HG02840 (cell line): ENCODE measurements at regions not wholly inside any gene's neighbourhood (a gene's known extent, or its start where the extent isn't known, plus 50 kb on each side); places are given as distances from the start of the nearest gene placed in this dataset.

Source experiments
- ATAC-seq: cut with Tn5 transposase; IDR thresholded peaks from one replicate; pipeline ENCODE4 v1.9.1; 2021; ENCODE audit warnings: mild to moderate bottlenecking, moderate library complexity, moderate number of reproducible peaks; ENCODE audit not compliant: unreplicated experiment, low FRiP score

GRCh38 chr5:57834829-57835608 lies 352.4 kb upstream of the ACTBL2 start:
- no peak for ATAC-seq

- no peak for ATAC-seq
Observed at GRCh38 chr5:57833489-57833888, 350.9 kb upstream of the ACTBL2 start.

GRCh38 chr5:57832875-57833274 lies 350.3 kb upstream of the ACTBL2 start:
- ATAC-seq = no peak

- ATAC-seq = no peak
Observed at GRCh38 chr5:57831932-57832331, 349.3 kb upstream of the ACTBL2 start.

GRCh38 chr5:57831090-57831489 lies 348.5 kb upstream of the ACTBL2 start:
- no peak for ATAC-seq

GRCh38 chr5:57828221-57828620 lies 345.6 kb upstream of the ACTBL2 start:
- ATAC-seq = no peak

DNA sequence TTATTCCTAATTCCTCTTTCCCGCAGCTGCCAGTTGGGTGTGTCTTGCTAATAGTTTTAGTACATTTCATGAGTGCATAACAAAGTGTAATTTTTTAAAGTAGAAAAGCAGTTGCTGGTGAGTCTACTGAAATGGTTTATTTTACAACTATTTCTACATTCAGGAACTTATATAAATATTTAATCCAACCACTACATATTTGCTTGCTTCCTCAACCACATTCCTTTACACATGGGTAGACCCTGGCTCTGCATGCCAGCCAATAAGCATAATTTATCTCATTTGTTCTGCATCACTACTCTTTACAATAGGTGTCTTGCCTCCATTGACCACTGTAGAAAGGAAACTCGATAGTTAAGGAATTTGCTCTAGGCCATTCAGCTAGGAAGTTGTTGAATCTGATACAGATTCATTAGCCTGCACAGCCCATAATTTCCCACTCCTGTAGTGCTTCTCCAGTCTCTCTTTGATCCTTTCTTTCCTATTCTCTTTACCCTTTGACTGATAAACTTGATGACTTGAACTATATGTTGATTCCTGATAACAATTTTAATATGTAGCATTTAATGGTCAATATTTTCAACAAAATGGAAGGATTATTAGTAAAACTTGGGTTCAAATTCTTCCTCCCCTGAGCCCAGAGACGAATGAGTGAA lies 342.5 kb upstream of the ACTBL2 start:
- ATAC-seq = no peak

- ATAC-seq = no peak
Observed at GRCh38 chr5:57824623-57825022, 342.0 kb upstream of the ACTBL2 start.

GRCh38 chr5:57824047-57824446 lies 341.4 kb upstream of the ACTBL2 start:
- ATAC-seq = no peak

DNA sequence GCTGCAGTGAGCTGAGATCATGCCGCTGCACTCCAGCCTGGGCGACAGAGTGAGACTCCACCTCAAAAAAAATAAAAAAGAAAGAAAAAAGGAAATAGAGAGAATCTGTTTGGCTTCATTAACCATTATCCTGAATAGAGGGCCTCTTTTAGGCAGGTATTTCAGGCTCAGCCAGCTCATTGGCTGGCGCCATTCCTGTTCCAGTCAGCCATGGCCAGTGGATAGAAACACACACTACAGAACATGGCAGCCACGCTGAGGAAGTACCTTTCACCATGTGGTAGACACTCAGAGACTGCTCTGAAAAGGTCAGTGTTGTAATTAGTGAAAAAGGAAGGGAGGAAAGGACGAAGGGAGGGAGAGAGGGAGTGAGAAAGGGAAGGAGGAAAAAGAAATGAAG lies 340.0 kb upstream of the ACTBL2 start:
- no peak for ATAC-seq

GRCh38 chr5:57818397-57818796 lies 335.8 kb upstream of the ACTBL2 start:
- ATAC-seq = no peak

GRCh38 chr5:57817924-57818323 lies 335.3 kb upstream of the ACTBL2 start:
- no peak for ATAC-seq

DNA sequence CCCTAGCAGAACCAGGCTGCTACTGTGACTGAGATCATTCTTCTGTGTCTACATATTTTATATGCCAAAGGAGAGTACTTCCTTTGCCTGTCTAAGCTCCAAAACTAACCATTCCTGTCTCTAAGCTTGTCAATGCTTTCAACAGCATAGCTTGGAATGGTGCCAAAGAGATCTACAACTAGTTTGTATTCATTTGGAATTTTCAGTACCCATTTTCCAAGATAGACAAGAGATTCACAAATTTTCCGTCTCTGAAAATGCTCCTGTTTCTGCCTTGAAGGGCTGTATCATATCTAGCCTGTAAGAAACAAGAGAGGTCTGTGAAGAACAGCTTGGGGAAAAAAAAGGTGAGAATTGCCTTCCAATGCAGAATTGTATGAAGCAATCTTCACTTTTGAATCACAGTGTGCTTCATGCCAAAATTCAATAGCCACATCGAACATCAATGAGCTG lies 334.4 kb upstream of the ACTBL2 start:
- no peak for ATAC-seq

DNA sequence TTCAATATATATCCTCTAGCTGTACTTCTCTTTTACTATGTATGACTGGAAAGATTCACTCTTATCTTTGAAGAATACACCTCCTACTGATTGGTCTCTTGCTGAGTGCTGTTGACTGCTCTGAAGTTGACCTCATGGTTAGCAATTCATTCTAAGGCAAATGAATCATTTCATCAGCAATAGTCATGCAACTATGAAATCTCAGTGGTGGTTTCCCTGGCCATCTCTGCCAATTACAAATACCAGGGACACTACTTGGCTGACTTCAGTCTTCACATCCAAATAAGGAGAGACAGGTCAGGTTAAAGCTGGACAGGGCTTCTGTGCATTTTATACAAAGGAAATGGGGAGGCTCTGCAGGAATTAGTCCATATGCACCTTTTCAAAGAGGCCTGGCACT lies 333.5 kb upstream of the ACTBL2 start:
- ATAC-seq = no peak

DNA sequence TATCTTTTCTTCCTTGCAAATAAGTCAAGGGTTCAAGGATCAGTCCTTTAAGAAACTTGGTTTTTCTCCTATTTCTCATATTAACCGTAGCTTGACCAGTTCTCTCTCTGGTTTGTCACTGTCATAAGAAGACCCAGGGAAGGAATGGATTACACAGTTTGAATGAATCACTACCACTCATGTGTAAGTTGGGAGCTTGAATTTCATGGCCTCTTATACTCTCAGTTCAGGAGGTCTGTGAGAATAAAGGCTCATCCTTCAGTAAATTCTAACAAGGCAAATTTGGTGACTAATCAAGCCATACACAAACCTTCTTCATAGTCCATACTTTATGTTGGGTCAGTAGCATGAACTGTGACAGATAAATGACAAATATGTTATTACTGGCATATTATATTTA lies 323.1 kb upstream of the ACTBL2 start:
- ATAC-seq = no peak

- ATAC-seq = no peak
Observed at GRCh38 chr5:57805170-57805569, 322.6 kb upstream of the ACTBL2 start.

DNA sequence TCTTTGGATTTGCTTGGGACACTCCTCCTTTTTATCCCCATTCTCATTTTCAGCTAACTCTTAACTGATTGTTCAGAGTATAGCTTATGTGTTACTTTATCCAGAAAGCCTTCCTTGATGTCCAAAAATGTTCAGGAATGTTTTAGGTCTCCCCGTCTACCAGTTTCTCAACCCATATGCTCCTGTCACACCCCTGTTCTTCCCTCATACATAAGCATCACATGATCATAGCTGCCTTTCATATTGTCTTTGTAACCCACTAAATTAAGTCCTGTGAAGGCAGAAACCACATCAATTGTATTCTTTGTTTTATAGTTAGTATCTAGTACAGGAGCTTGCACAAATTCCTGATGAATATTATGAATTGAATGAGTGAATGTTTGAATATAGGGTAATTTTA lies 321.9 kb upstream of the ACTBL2 start:
- no peak for ATAC-seq

GRCh38 chr5:57804007-57804444 lies 321.4 kb upstream of the ACTBL2 start:
- ATAC-seq = no peak

DNA sequence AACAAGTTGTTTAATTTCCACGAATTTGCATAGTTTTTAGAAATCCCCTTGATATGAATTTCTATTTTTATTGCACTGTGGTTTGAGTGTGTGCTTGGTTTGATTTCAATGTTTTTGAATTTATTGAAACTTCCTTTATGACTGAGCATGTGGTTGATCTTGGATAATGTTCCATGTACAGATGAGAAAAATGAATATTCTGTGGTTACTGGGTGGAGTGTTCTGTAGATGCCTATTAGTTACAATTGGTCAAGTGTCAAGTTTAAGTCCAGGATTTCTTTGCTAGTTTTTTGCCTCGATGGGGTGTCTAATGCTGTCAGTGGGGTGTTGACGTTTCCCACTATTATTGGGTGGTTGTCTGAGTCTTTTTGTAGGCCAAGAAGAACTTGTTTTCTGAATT lies 319.5 kb upstream of the ACTBL2 start:
- no peak for ATAC-seq

- no peak for ATAC-seq
Observed at GRCh38 chr5:57795203-57795602, 312.6 kb upstream of the ACTBL2 start.

GRCh38 chr5:57791875-57792274 lies 309.3 kb upstream of the ACTBL2 start:
- ATAC-seq = no peak

DNA sequence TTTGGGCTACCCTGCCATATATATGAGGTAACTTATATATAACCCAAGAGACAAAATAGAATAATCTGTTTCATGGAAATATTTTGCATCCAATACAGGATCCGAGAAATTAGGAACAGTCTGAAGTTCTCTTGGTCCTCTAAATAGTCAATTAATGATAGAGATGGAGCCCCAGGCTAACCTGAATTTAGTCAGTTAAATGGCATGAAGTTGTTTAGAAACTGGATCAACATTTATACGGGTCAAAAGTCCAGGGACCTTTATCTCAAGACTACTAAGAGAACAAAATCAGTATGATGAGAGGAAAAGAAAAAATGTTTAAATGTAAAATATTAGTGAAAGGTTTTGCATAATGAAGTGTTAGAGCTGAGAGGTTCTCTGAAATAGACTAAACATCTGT lies 303.3 kb upstream of the ACTBL2 start:
- ATAC-seq = no peak
